ENCODE measurements at regions not wholly inside any gene's neighbourhood (a gene's known extent, or its start where the extent isn't known, plus 50 kb on each side); places are given as distances from the start of the nearest gene placed in this dataset.

DNA sequence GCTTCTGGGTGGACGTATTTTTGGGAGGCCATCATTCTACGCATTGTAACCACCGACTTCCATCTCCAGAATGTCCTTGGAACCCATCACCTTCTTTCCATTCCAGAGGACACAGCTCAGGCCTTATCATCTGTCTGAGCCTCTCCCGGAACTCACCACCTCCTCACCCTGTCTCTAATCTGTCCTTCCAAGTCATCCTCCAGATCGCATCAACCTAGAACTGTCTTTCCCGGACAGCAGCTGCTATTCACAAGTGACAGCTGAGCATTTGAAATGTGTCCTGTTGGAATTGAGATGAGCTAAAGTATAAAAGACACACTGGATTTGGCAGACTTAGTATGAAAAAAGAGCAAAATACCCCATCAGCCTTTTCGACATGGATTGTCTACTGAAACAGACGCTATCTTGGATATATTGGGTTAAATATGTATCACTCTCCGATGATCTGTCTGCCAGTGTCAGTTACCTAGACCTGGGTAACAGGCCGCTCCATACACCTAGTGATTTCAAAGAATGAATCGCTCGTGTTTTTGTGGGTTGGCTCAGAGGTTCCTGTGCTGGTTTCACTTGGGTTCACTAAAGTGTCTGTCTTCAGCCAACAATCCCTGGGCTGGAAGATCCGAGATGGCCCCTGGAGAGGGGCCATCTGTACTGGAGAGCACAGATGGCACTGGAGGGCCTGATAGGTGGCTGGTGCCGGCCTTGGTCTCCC lies 104.4 kb upstream of the RFLNA start:
- POLR2A ChIA-PET (ENCODE audit: low non-redundant PET): no interaction called here

DNA sequence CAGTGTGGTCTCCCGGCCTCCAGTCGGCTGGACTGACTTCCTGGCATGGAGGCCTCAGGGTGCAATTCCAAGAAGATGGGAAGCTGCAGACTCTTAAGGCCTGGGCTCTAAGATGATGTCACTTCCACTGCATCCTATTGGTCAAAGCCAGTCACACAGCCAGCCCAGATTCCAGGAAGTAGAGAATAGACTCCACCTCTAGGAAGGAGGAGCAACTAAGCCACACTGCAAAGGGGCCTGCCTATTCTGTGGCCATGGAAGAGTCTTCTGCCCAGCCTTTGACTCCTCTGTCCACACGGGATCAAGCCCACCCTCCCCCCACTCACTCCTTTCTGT lies 103.9 kb upstream of the RFLNA start:
- TF ChIP-seq, protein P1, sequence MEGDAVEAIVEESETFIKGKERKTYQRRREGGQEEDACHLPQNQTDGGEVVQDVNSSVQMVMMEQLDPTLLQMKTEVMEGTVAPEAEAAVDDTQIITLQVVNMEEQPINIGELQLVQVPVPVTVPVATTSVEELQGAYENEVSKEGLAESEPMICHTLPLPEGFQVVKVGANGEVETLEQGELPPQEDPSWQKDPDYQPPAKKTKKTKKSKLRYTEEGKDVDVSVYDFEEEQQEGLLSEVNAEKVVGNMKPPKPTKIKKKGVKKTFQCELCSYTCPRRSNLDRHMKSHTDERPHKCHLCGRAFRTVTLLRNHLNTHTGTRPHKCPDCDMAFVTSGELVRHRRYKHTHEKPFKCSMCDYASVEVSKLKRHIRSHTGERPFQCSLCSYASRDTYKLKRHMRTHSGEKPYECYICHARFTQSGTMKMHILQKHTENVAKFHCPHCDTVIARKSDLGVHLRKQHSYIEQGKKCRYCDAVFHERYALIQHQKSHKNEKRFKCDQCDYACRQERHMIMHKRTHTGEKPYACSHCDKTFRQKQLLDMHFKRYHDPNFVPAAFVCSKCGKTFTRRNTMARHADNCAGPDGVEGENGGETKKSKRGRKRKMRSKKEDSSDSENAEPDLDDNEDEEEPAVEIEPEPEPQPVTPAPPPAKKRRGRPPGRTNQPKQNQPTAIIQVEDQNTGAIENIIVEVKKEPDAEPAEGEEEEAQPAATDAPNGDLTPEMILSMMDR (conservative IDR thresholded peaks at IDR 0.05; ENCODE audit: low read depth): no peak
- no peak overlapping the region for H3K27ac ChIP-seq
- peak; percentile 36 for DNase-seq (ENCODE audit: low spot score)
- ChIA-PET CTCF (no interaction called here), POLR2A (ENCODE audit: low non-redundant PET) (no interaction called here)

More for the DNA sequence above, 104.4 kb upstream of the RFLNA start:
- H3K27ac ChIP-seq: no peak overlapping the region
- CTCF ChIA-PET: interaction anchor here (0.7 kb wide), 1 partner anchor 255 kb away, joined by 3 read pairs; no protein-coding TSS in a partner anchor
- TF ChIP-seq, protein P1 (conservative IDR thresholded peaks at IDR 0.05; ENCODE audit: low read depth): no peak
- DNase-seq (ENCODE audit: low spot score): no peak

- TF ChIP-seq, protein P1 (conservative IDR thresholded peaks at IDR 0.05; ENCODE audit: low read depth): no peak
- DNase-seq (ENCODE audit: low spot score): no peak
- ChIA-PET CTCF (interaction anchor here (0.5 kb wide), 1 partner anchor 640 kb away, joined by 3 read pairs; no protein-coding TSS in a partner anchor), POLR2A (ENCODE audit: low non-redundant PET) (no interaction called here)
- no peak overlapping the region for H3K27ac ChIP-seq
Measured at GRCh38 chr12:124191966-124192365, 102.9 kb upstream of the RFLNA start.

DNA sequence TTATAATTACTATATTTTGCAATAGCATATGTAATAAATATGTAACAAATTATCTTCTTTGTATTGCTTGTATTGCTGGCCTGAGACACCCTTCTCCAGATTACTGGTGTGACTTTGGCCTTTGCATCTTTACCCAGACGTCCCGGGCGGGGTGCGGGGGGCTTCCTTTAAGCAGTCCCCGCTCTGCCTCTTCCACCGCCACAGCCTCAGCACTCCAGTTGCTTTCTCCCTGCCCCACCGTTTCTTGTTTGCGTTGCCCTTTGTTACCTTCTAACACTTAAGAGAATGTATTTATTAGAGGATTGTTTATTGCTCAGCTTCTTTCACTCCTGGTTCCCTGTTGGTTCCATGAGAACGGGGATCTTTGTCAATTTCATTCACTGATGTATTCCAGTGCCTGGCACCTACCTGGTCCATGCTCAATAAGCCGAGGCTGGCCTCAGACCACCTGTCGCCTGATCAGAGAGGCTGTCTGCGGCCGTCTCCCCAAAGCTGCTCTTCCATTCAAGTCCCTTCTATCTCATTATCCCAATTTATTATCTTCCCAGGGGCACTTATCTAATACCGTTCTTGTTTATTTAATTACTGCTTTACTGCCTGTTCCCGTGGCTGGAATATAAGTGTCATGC lies 100.5 kb upstream of the RFLNA start:
- TF ChIP-seq, protein P1 (conservative IDR thresholded peaks at IDR 0.05; ENCODE audit: low read depth): no peak
- CTCF ChIA-PET: interaction anchor here (0.6 kb wide), 1 partner anchor 712 kb away, joined by 4 read pairs; no protein-coding TSS in a partner anchor
- POLR2A ChIA-PET (ENCODE audit: low non-redundant PET): no interaction called here

GRCh38 chr12:124194893-124195566 lies 99.9 kb upstream of the RFLNA start:
- ChIA-PET POLR2A (ENCODE audit: low non-redundant PET) (no interaction called here), CTCF (no interaction called here)
- no peak overlapping the region for H3K27ac ChIP-seq
- TF ChIP-seq, protein P1 (conservative IDR thresholded peaks at IDR 0.05; ENCODE audit: low read depth): no peak
- DNase-seq (ENCODE audit: low spot score): no peak

More for the DNA sequence above, 100.5 kb upstream of the RFLNA start:
- no peak overlapping the region for H3K27ac ChIP-seq
- no peak for DNase-seq (ENCODE audit: low spot score)

- ChIA-PET POLR2A (ENCODE audit: low non-redundant PET) (no interaction called here), CTCF (no interaction called here)
- no peak for DNase-seq (ENCODE audit: low spot score)
- TF ChIP-seq, protein P1 (conservative IDR thresholded peaks at IDR 0.05; ENCODE audit: low read depth): no peak
- H3K27ac ChIP-seq: no peak overlapping the region
Measured at GRCh38 chr12:124195567-124195942, 99.3 kb upstream of the RFLNA start.
